ENCODE measurements at regions not wholly inside any gene's neighbourhood (a gene's known extent, or its start where the extent isn't known, plus 50 kb on each side); places are given as distances from the start of the nearest gene placed in this dataset.

- no peaks in the 10 kb centered on the region for H3K79me2 ChIP-seq (ENCODE audit: insufficient read depth, low read depth, low read length)
- intact Hi-C loops (cut with micrococcal nuclease; ENCODE audit: unreplicated experiment): no loop called here
- peaks cover 6% of the 10 kb centered on the region for H3K4me1 ChIP-seq (ENCODE audit: insufficient read depth, low read length, poor library complexity, severe bottlenecking)
- CTCF ChIA-PET (ENCODE audit: unreplicated experiment): no interaction called here
- TF ChIP-seq, protein P1, sequence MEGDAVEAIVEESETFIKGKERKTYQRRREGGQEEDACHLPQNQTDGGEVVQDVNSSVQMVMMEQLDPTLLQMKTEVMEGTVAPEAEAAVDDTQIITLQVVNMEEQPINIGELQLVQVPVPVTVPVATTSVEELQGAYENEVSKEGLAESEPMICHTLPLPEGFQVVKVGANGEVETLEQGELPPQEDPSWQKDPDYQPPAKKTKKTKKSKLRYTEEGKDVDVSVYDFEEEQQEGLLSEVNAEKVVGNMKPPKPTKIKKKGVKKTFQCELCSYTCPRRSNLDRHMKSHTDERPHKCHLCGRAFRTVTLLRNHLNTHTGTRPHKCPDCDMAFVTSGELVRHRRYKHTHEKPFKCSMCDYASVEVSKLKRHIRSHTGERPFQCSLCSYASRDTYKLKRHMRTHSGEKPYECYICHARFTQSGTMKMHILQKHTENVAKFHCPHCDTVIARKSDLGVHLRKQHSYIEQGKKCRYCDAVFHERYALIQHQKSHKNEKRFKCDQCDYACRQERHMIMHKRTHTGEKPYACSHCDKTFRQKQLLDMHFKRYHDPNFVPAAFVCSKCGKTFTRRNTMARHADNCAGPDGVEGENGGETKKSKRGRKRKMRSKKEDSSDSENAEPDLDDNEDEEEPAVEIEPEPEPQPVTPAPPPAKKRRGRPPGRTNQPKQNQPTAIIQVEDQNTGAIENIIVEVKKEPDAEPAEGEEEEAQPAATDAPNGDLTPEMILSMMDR (conservative IDR thresholded peaks at IDR 0.05; ENCODE audit: low read length): no peak
- TF ChIP-seq EZH2phosphoT487 (IDR thresholded peaks at IDR 0.05; ENCODE audit: borderline replicate concordance, low read depth, low read length): no peak
- H3K4me3 ChIP-seq (ENCODE audit: low read depth, low read length, poor library complexity, severe bottlenecking): no peak overlapping the region
- no peaks in the 10 kb centered on the region for H4K20me1 ChIP-seq (ENCODE audit: insufficient read depth, low read length)
- H2AFZ ChIP-seq (ENCODE audit: low read length): no peak overlapping the region
- no TSS peak for BruUV-seq (replicated peaks)
- no peak overlapping the region for H3K27ac ChIP-seq (ENCODE audit: low read depth, low read length, poor library complexity, severe bottlenecking)
- POLR2A ChIA-PET: interaction anchor here (0.6 kb wide), 1 partner anchor 1294 kb away, joined by 3 read pairs; no protein-coding TSS in a partner anchor
- no peak for DNase-seq (ENCODE audit: low spot score)
- H3K9me3 ChIP-seq (ENCODE audit: low read length): peaks cover 17% of the 10 kb centered on the region
- no peaks in the 10 kb centered on the region for H3K36me3 ChIP-seq (ENCODE audit: insufficient read depth, low read length)
- H3K9me2 ChIP-seq (ENCODE audit: insufficient read depth, low read length): no peaks in the 10 kb centered on the region
- no peak overlapping the region for H3K4me2 ChIP-seq (ENCODE audit: low read length)
Observed at GRCh38 chr17:83149029-83149725, 69.8 kb downstream of the METRNL start.

GRCh38 chr17:83149761-83150251, 70.4 kb downstream of the METRNL start:
- Histone ChIP-seq H3K4me3 (ENCODE audit: low read depth, low read length, poor library complexity, severe bottlenecking) (no peak overlapping the region), H3K9me2 (ENCODE audit: insufficient read depth, low read length) (no peaks in the 10 kb centered on the region), H3K79me2 (ENCODE audit: insufficient read depth, low read depth, low read length) (no peaks in the 10 kb centered on the region), H4K20me1 (ENCODE audit: insufficient read depth, low read length) (no peaks in the 10 kb centered on the region), H3K9me3 (ENCODE audit: low read length) (peaks cover 17% of the 10 kb centered on the region), H3K4me2 (ENCODE audit: low read length) (no peak overlapping the region), H2AFZ (ENCODE audit: low read length) (no peak overlapping the region), H3K4me1 (ENCODE audit: insufficient read depth, low read length, poor library complexity, severe bottlenecking) (peaks cover 6% of the 10 kb centered on the region), H3K27ac (ENCODE audit: low read depth, low read length, poor library complexity, severe bottlenecking) (no peak overlapping the region), H3K36me3 (ENCODE audit: insufficient read depth, low read length) (no peaks in the 10 kb centered on the region)
- TF ChIP-seq EZH2phosphoT487 (IDR thresholded peaks at IDR 0.05; ENCODE audit: borderline replicate concordance, low read depth, low read length): no peak
- TF ChIP-seq, protein P1 (conservative IDR thresholded peaks at IDR 0.05; ENCODE audit: low read length): no peak
- DNase-seq (ENCODE audit: low spot score): no peak
- intact Hi-C loops (cut with micrococcal nuclease; ENCODE audit: unreplicated experiment): no loop called here
- ChIA-PET POLR2A (no interaction called here), CTCF (ENCODE audit: unreplicated experiment) (interaction anchor here (1.0 kb wide), 1 partner anchor 235 kb away, joined by 3 read pairs; no protein-coding TSS in a partner anchor)
- no TSS peak for BruUV-seq (replicated peaks)

Data from OCI-LY7 (cell line).